ENCODE measurements at regions not wholly inside any gene's neighbourhood (a gene's known extent, or its start where the extent isn't known, plus 50 kb on each side); places are given as distances from the start of the nearest gene placed in this dataset.

GRCh38 chr1:229199261-229200243 is 71.4 kb upstream of the RAB4A start:
- H3K4me2 ChIP-seq (ENCODE audit: low read depth, low read length): peak overlapping the region; percentile 13; the same call in 1 of the 2 replicates
- no TSS peak for BruUV-seq (replicated peaks)
- POLR2A ChIA-PET: no interaction called here
- no peaks in the 10 kb centered on the region for H4K20me1 ChIP-seq (ENCODE audit: insufficient read depth, low read length)
- no peak for FAIRE-seq
- 79% methylated on average over 12 of the region's 16 CpGs for WGBS (ENCODE audit: low lambda C conversion rate)
- H3K4me3 ChIP-seq (replicated peaks in 1 of 3; ENCODE audit: insufficient read depth in 1 of 3, low read depth in 2 of 3, low read length in 3 of 3): no peak overlapping the region
- no peak for DNase-seq (ENCODE audit: low spot score)
- intact Hi-C loops (cut with micrococcal nuclease; ENCODE audit: unreplicated experiment) (no loop called here), in situ Hi-C loops (cut with HindIII; ENCODE audit: extremely low pct_ligation_motif_present, low pct_unique_long_range_greater_than_20kb) (no loop called here)
- CTCF ChIA-PET (ENCODE audit: low intra/inter-chr PET ratio, low total read pairs): no interaction called here
- H3K27ac ChIP-seq (ENCODE audit: extremely low read length, insufficient read depth, low read length): no peak overlapping the region
- TF ChIP-seq GABPA (IDR thresholded peaks at IDR 0.05; ENCODE audit: low read depth, low read length) (no peak), GABPA (CRISPR knock-in tag; IDR thresholded peaks at IDR 0.05; ENCODE audit: low read depth) (peak; percentile 55), ZBTB38 (CRISPR knock-in tag; IDR thresholded peaks at IDR 0.05) (peak; percentile 88), SIX1 (CRISPR knock-in tag; IDR thresholded peaks at IDR 0.05; ENCODE audit: borderline replicate concordance) (peak; percentile 73; the same call in 1 of the 2 replicates), HNF1B (CRISPR knock-in tag; IDR thresholded peaks at IDR 0.05) (0 out of 2 replicates have a peak, but pooled peaks have one; percentile 11), MED1 (CRISPR knock-in tag; IDR thresholded peaks at IDR 0.05) (peak; percentile 6; the same call in 1 of the 2 replicates), AKNA (CRISPR knock-in tag; IDR thresholded peaks at IDR 0.05; ENCODE audit: borderline replicate concordance) (no peak), BCL6 (CRISPR knock-in tag; IDR thresholded peaks at IDR 0.05) (peak; percentile 40), SMAD3 (CRISPR knock-in tag; IDR thresholded peaks at IDR 0.05) (no peak), RAD21 (CRISPR knock-in tag; IDR thresholded peaks at IDR 0.05) (no peak), ZNF816 (CRISPR knock-in tag; IDR thresholded peaks at IDR 0.05; ENCODE audit: borderline replicate concordance) (no peak)
- no peaks in the 10 kb centered on the region for H3K27me3 ChIP-seq (ENCODE audit: control insufficient read depth in 1 of 2, insufficient read depth in 2 of 2, low read length in 2 of 2)
- ATAC-seq: no peak
- H2AFZ ChIP-seq (ENCODE audit: low read length): peak overlapping the region; percentile 34
- H3K4me1 ChIP-seq (ENCODE audit: insufficient read depth, low read length): peaks cover 45% of the 10 kb centered on the region
- no peaks in the 10 kb centered on the region for H3K36me3 ChIP-seq (replicated peaks in 1 of 2; ENCODE audit: control insufficient read depth in 1 of 2, insufficient read depth in 2 of 2, low read length in 2 of 2)
- H3K9me3 ChIP-seq (ENCODE audit: low read length): no peaks in the 10 kb centered on the region
- no peaks in the 10 kb centered on the region for H3K79me2 ChIP-seq (ENCODE audit: insufficient read depth, low read length)
- H3K9ac ChIP-seq (ENCODE audit: insufficient read depth, low read depth, low read length): no peak overlapping the region

Data from HepG2 (cell line).